H1 (cell line): ENCODE measurements at regions not wholly inside any gene's neighbourhood (a gene's known extent, or its start where the extent isn't known, plus 50 kb on each side); places are given as distances from the start of the nearest gene placed in this dataset.

Experiments used
- CTCF ChIA-PET: fragments of 300-600 bp; sonication (Branson Sonifier 250); formaldehyde crosslinking; loops from one replicate; lab custom pipeline; 2021; ENCODE audit not compliant: partially characterized antibody; lab: Charles Lee
- POLR2A ChIA-PET: fragments of 300-600 bp; sonication (Branson Sonifier 250); formaldehyde crosslinking; loops from one replicate; lab custom pipeline; 2021; ENCODE audit warnings: inconsistent platforms; ENCODE audit not compliant: partially characterized antibody; lab: Charles Lee
- DNase-seq, 2 experiments: peaks; one replicate each; pipeline versions ENCODE4 v3.0.0 to v3.0.0-alpha.2; 2010 to 2022; ENCODE audit warnings: low spot score in 2 of 2, low read depth in 1 of 2, mixed read lengths in 1 of 2
- FAIRE-seq: peaks from 2 replicates; lab custom pipeline; 2011; peaks lifted over from hg19 to GRCh38; lab: Jason Lieb, UNC
- H2AFZ ChIP-seq: 2 replicates; pipeline ENCODE4 v1.8.1; 2012; ENCODE audit warnings: low read length, inconsistent platforms
- H2AK5ac ChIP-seq: 2 replicates; pipeline ENCODE4 v1.6.1; 2013; ENCODE audit warnings: low read depth, low read length
- H2BK120ac ChIP-seq: replicated peaks from 2 replicates; pipeline ENCODE3; 2013; ENCODE audit warnings: low read depth, low read length, inconsistent platforms
- H2BK12ac ChIP-seq: 2 replicates; pipeline ENCODE4 v1.6.1; 2013; ENCODE audit warnings: low read depth, low read length
- H2BK15ac ChIP-seq: 2 replicates; pipeline ENCODE4 v1.6.1; 2013; ENCODE audit warnings: low read length
- H2BK20ac ChIP-seq: 2 replicates; pipeline ENCODE4 v1.6.1; 2013; ENCODE audit warnings: low read length
- H2BK5ac ChIP-seq: 2 replicates; pipeline ENCODE4 v1.6.1; 2013; ENCODE audit warnings: low read depth, low read length
- H3K14ac ChIP-seq: 2 replicates; pipeline ENCODE4 v1.6.1; 2013; ENCODE audit warnings: inconsistent platforms; ENCODE audit not compliant: insufficient read length
- H3K18ac ChIP-seq: 2 replicates; pipeline ENCODE4 v1.6.1; 2013; ENCODE audit warnings: low read length; ENCODE audit errors: extremely low read depth
- H3K23ac ChIP-seq: 2 replicates; pipeline ENCODE4 v1.6.1; 2013; ENCODE audit warnings: inconsistent platforms; ENCODE audit not compliant: insufficient read length
- H3K23me2 ChIP-seq: 2 replicates; pipeline ENCODE4 v1.6.1; 2013; ENCODE audit warnings: low read depth, low read length
- H3K27ac ChIP-seq: 2 replicates; pipeline ENCODE4 v1.6.1; 2011; ENCODE audit warnings: low read depth, low read length, inconsistent platforms
- H3K27me3 ChIP-seq, 4 experiments: replicated peaks in 1 of 4; 1 replicate in 1 of 4; 2 replicates in 3 of 4; pipeline versions ENCODE4 v1.6.1 to v1.8.1; 2011 to 2013; ENCODE audit warnings: low read length in 3 of 4, mild to moderate bottlenecking in 3 of 4, inconsistent platforms in 2 of 4, mixed read lengths in 2 of 4, moderate library complexity in 1 of 4; ENCODE audit not compliant: control insufficient read depth in 3 of 4, insufficient read depth in 3 of 4; ENCODE audit errors: extremely low read depth in 1 of 4
- H3K36me3 ChIP-seq, 4 experiments: 2 replicates each; pipeline versions ENCODE4 v1.6.1 to v1.8.1; 2011 to 2013; ENCODE audit warnings: mild to moderate bottlenecking in 4 of 4, low read length in 3 of 4, moderate library complexity in 2 of 4, control low read depth in 1 of 4, inconsistent platforms in 1 of 4; ENCODE audit not compliant: insufficient read depth in 4 of 4, control insufficient read depth in 2 of 4
- H3K4ac ChIP-seq: replicated peaks from 2 replicates; pipeline ENCODE3; 2013; ENCODE audit warnings: low read length, low read depth, mixed read lengths, inconsistent platforms; ENCODE audit not compliant: insufficient read length
- H3K4me1 ChIP-seq, 4 experiments: replicated peaks in 1 of 4; 1 replicate in 1 of 4; 2 replicates in 3 of 4; pipeline versions ENCODE4 v1.6.1 to v1.8.1; 2011 to 2013; ENCODE audit warnings: low read length in 3 of 4, inconsistent platforms in 2 of 4, mixed read lengths in 1 of 4; ENCODE audit not compliant: insufficient read depth in 4 of 4, control insufficient read depth in 3 of 4
- H3K4me2 ChIP-seq, 2 experiments: 2 replicates each; pipeline versions ENCODE4 v1.6.1 to v1.8.1; 2011 to 2013; ENCODE audit warnings: low read depth in 2 of 2, low read length in 2 of 2, control low read depth in 1 of 2, inconsistent platforms in 1 of 2, mild to moderate bottlenecking in 1 of 2; ENCODE audit not compliant: insufficient read depth in 1 of 2
- H3K4me3 ChIP-seq, 4 experiments: fragments of 200-600, 300-600 bp in 1 of 4; sonication (generic), shearing (Covaris generic), sonication (Bioruptor Twin) in 1 of 4; 2 replicates each; pipeline versions ENCODE4 v1.5.1 to v1.8.1; 2011 to 2016; ENCODE audit warnings: low read length in 4 of 4, low read depth in 3 of 4, control low read depth in 2 of 4, inconsistent platforms in 2 of 4, mild to moderate bottlenecking in 2 of 4, mixed read lengths in 1 of 4, moderate library complexity in 1 of 4; ENCODE audit not compliant: insufficient read depth in 2 of 4; ENCODE audit errors: extremely low read depth in 1 of 4
- H3K56ac ChIP-seq: replicated peaks from 2 replicates; pipeline ENCODE3; 2013; ENCODE audit warnings: low read depth, mild to moderate bottlenecking, mixed read lengths, low read length, inconsistent platforms; ENCODE audit not compliant: insufficient read length
- H3K79me1 ChIP-seq: 2 replicates; pipeline ENCODE4 v1.6.1; 2013; ENCODE audit warnings: low read depth, low read length, control low read depth
- H3K79me2 ChIP-seq, 2 experiments: 2 replicates each; pipeline versions ENCODE4 v1.6.1 to v1.8.1; 2012 to 2013; ENCODE audit warnings: low read length in 2 of 2, mild to moderate bottlenecking in 2 of 2, inconsistent platforms in 1 of 2; ENCODE audit not compliant: insufficient read depth in 2 of 2, control insufficient read depth in 1 of 2
- H3K9ac ChIP-seq, 4 experiments: replicated peaks in 1 of 4; 1 replicate in 1 of 4; 2 replicates in 3 of 4; pipeline versions ENCODE4 v1.6.1 to v1.8.1; 2011 to 2013; ENCODE audit warnings: low read depth in 3 of 4, low read length in 3 of 4, control low read depth in 2 of 4, mild to moderate bottlenecking in 2 of 4, moderate library complexity in 2 of 4, inconsistent platforms in 1 of 4; ENCODE audit errors: extremely low read depth in 1 of 4
- H3K9me3 ChIP-seq, 2 experiments: 2 replicates each; pipeline versions ENCODE4 v1.6.1 to v1.8.1; 2012 to 2013; ENCODE audit warnings: mild to moderate bottlenecking in 2 of 2, moderate library complexity in 2 of 2, control low read depth in 1 of 2, inconsistent platforms in 1 of 2, low read depth in 1 of 2, low read length in 1 of 2, mixed read lengths in 1 of 2; ENCODE audit not compliant: insufficient read depth in 2 of 2
- H4K20me1 ChIP-seq, 2 experiments: replicated peaks in 1 of 2; 2 replicates each; pipeline versions ENCODE3 to v1.8.1; 2011 to 2013; ENCODE audit warnings: inconsistent platforms in 2 of 2, low read length in 2 of 2, mild to moderate bottlenecking in 1 of 2; ENCODE audit not compliant: insufficient read depth in 2 of 2, control insufficient read depth in 1 of 2
- H4K5ac ChIP-seq: 2 replicates; pipeline ENCODE4 v1.6.1; 2013; ENCODE audit warnings: low read length, low read depth, mixed read lengths, inconsistent platforms; ENCODE audit not compliant: insufficient read length
- H4K8ac ChIP-seq: 2 replicates; pipeline ENCODE4 v1.8.0; 2013; ENCODE audit warnings: mild to moderate bottlenecking, moderate library complexity, low read length, inconsistent platforms; ENCODE audit not compliant: insufficient read depth; ENCODE audit errors: extremely low read depth
- H4K91ac ChIP-seq: replicated peaks from 2 replicates; pipeline ENCODE3; 2013; ENCODE audit warnings: low read length, mixed read lengths, inconsistent platforms; ENCODE audit not compliant: insufficient read length
- BCL11A ChIP-seq, 2 experiments: IDR thresholded peaks; one replicate each; pipeline ENCODE4 v1.6.1; 2011; ENCODE audit warnings: low read depth in 2 of 2, low read length in 2 of 2, mild to moderate bottlenecking in 2 of 2
- CBX5 ChIP-seq: fragments of 300-800, 300-1000 bp; sonication (generic); IDR thresholded peaks from 2 replicates; pipeline ENCODE4 v1.7.1; 2016; ENCODE audit warnings: antibody characterized with exemption, low read length, low read depth
- EGR1 ChIP-seq: IDR thresholded peaks from 2 replicates; pipeline ENCODE4 v1.6.1; 2011; ENCODE audit warnings: low read depth, low read length, borderline replicate concordance
- HDAC2 ChIP-seq, 2 experiments: fragments of 300-600 bp in 1 of 2; sonication (generic) in 1 of 2; IDR thresholded peaks; 2 replicates each; pipeline ENCODE4 v1.6.1; 2011 to 2012; ENCODE audit warnings: low read depth in 2 of 2, low read length in 2 of 2, mild to moderate bottlenecking in 2 of 2, moderate library complexity in 2 of 2, borderline replicate concordance in 1 of 2, inconsistent platforms in 1 of 2
- JUND ChIP-seq: IDR thresholded peaks from 2 replicates; pipeline ENCODE4 v1.6.1; 2011; ENCODE audit warnings: mild to moderate bottlenecking, improper control_type of control experiment, low read length
- KDM5A ChIP-seq: fragments of 200-600 bp; IDR thresholded peaks from 2 replicates; pipeline ENCODE4 v1.7.1; 2012; ENCODE audit warnings: mild to moderate bottlenecking, low read length, inconsistent platforms, mixed read lengths
- RBBP5 ChIP-seq: IDR thresholded peaks from 2 replicates; pipeline ENCODE4 v1.7.1; 2012; ENCODE audit warnings: low read depth, mild to moderate bottlenecking, inconsistent platforms, low read length, moderate library complexity, borderline replicate concordance
- SAP30 ChIP-seq: fragments of 300-600 bp; sonication (generic); IDR thresholded peaks from 2 replicates; pipeline ENCODE4 v1.7.1; 2012; ENCODE audit warnings: low read length, moderate library complexity, mild to moderate bottlenecking, inconsistent platforms; ENCODE audit not compliant: insufficient read depth, insufficient replicate concordance
- SIX5 ChIP-seq: IDR thresholded peaks from 2 replicates; pipeline ENCODE4 v1.6.1; 2011; ENCODE audit warnings: mild to moderate bottlenecking, low read depth, low read length
- SP1 ChIP-seq: IDR thresholded peaks from 2 replicates; pipeline ENCODE4 v1.6.1; 2011; ENCODE audit warnings: low read depth, low read length
- SRF ChIP-seq: IDR thresholded peaks from 2 replicates; pipeline ENCODE4 v1.6.1; 2011; ENCODE audit warnings: mild to moderate bottlenecking, low read depth, low read length, moderate library complexity
- TBP ChIP-seq: IDR thresholded peaks from 2 replicates; pipeline ENCODE4 v1.6.1; 2011; ENCODE audit warnings: low read depth, low read length, improper control_type of control experiment
- USF2 ChIP-seq: IDR thresholded peaks from 2 replicates; pipeline ENCODE4 v1.6.1; 2011; ENCODE audit warnings: low read length, improper control_type of control experiment

- no peak overlapping the region for H3K27ac ChIP-seq
- no peak overlapping the region for H2BK5ac ChIP-seq
- no peak overlapping the region for H3K9ac ChIP-seq
- peaks cover 3 to 9% of the 10 kb centered on the region in 2 experiments; a peak in 2 of 4 replicates for H3K9me3 ChIP-seq
- H4K91ac ChIP-seq = no peak overlapping the region
- peak overlapping the region; percentile 83 for H4K5ac ChIP-seq
- no peaks in the 10 kb centered on the region for H3K36me3 ChIP-seq
- H3K4me2 ChIP-seq = peak overlapping the region; percentile 13 to 31; a peak in 2 of 4 replicates
- FAIRE-seq = no peak
- no peak overlapping the region for H2BK20ac ChIP-seq
- peak overlapping the region in 1 of 4 experiments; percentile 32; a peak in 1 of 8 replicates for H3K4me3 ChIP-seq
- no peak for DNase-seq
- H3K27me3 ChIP-seq = no peaks in the 10 kb centered on the region
- H3K14ac ChIP-seq = no peak overlapping the region
- H3K56ac ChIP-seq = no peak overlapping the region
- H3K23ac ChIP-seq = no peak overlapping the region
- no peaks in the 10 kb centered on the region for H3K23me2 ChIP-seq
- H3K18ac ChIP-seq = no peak overlapping the region
- ChIA-PET POLR2A (no interaction called here), CTCF (no interaction called here)
- H3K79me2 ChIP-seq = no peaks in the 10 kb centered on the region
- peaks cover 0 to 7% (median 0%) of the 10 kb centered on the region in 4 experiments; a peak in 1 of 7 replicates for H3K4me1 ChIP-seq
- no peak overlapping the region for H2BK15ac ChIP-seq
- H4K20me1 ChIP-seq = no peaks in the 10 kb centered on the region
- no peaks in the 10 kb centered on the region for H3K79me1 ChIP-seq
- no peak overlapping the region for H2AFZ ChIP-seq
- H3K4ac ChIP-seq = no peak overlapping the region
- no peak overlapping the region for H2BK12ac ChIP-seq
- no peak overlapping the region for H4K8ac ChIP-seq
- H2BK120ac ChIP-seq = no peak overlapping the region
- no peak overlapping the region for H2AK5ac ChIP-seq
- TF ChIP-seq CBX5 = no peak
- TF ChIP-seq EGR1 = no peak
- no peak for TF ChIP-seq SIX5
- no peak for TF ChIP-seq SP1
- no peak for TF ChIP-seq USF2
- no peak for TF ChIP-seq TBP
- no peak for TF ChIP-seq RBBP5
- no peak for TF ChIP-seq JUND
- no peak for TF ChIP-seq KDM5A
- TF ChIP-seq SAP30 = no peak
- TF ChIP-seq BCL11A (IDR thresholded peaks at IDR 0.05; ENCODE audit: low read depth in 2 of 2, low read length in 2 of 2) = no peak
- TF ChIP-seq SRF = no peak
- no peak for TF ChIP-seq HDAC2 (IDR thresholded peaks at IDR 0.05; ENCODE audit: borderline replicate concordance in 1 of 2, low read depth in 2 of 2, low read length in 2 of 2)
Measured at GRCh38 chr5:40141896-40142295, 537.8 kb upstream of the PTGER4 start.
